ENCODE measurements at regions not wholly inside any gene's neighbourhood (a gene's known extent, or its start where the extent isn't known, plus 50 kb on each side); places are given as distances from the start of the nearest gene placed in this dataset.

- no peak for DNase-seq
- 81 to 89% (median 87%) methylated on average over 12 to 13 of the region's 13 CpGs for WGBS, 5 donors
- no peaks in the 10 kb centered on the region for H3K9me3 ChIP-seq
Observed at GRCh38 chr2:11097038-11097720, 58.1 kb upstream of the SLC66A3 start.

GRCh38 chr2:11097854-11098387, 57.3 kb upstream of the SLC66A3 start:
- TF ChIP-seq POLR2A (IDR thresholded peaks at IDR 0.05) (no peak), POLR2AphosphoS5 (IDR thresholded peaks at IDR 0.05) (no peak), CTCF (IDR thresholded peaks at IDR 0.05 in 8 of 11, conservative IDR thresholded peaks at IDR 0.05 in 3 of 11) (no peak)
- no peak overlapping the region for H3K4me3 ChIP-seq
- intact Hi-C loops (cut with DNase I; ENCODE audit: low total_unique reads), result no loop called here
- no peaks in the 10 kb centered on the region for H3K36me3 ChIP-seq
- DNase-seq, result no peak
- no peaks in the 10 kb centered on the region for H3K9me3 ChIP-seq
- WGBS, 5 donors, result 81 to 89% (median 84%) methylated on average over 13 of the region's 13 CpGs
- peaks cover 0 to 6% (median 0%) of the 10 kb centered on the region in 7 donors for H3K27me3 ChIP-seq (replicated peaks in 1 of 7)
- no peak overlapping the region for H3K27ac ChIP-seq
- peaks cover 0 to 1% (median 0%) of the 10 kb centered on the region in 6 donors for H3K4me1 ChIP-seq

More at GRCh38 chr2:11097038-11097720, 58.1 kb upstream of the SLC66A3 start:
- intact Hi-C loops (cut with DNase I; ENCODE audit: low total_unique reads), result no loop called here
- no peaks in the 10 kb centered on the region for H3K4me1 ChIP-seq
- H3K27me3 ChIP-seq (replicated peaks in 1 of 7), result peaks cover 0 to 5% (median 0%) of the 10 kb centered on the region in 7 donors
- no peak for TF ChIP-seq POLR2AphosphoS5 (IDR thresholded peaks at IDR 0.05)
- TF ChIP-seq POLR2A (IDR thresholded peaks at IDR 0.05), result no peak
- no peak for TF ChIP-seq CTCF (IDR thresholded peaks at IDR 0.05 in 8 of 11, conservative IDR thresholded peaks at IDR 0.05 in 3 of 11)
- H3K27ac ChIP-seq, result no peak overlapping the region
- H3K36me3 ChIP-seq, result no peaks in the 10 kb centered on the region
- no peak overlapping the region for H3K4me3 ChIP-seq

- WGBS, 5 donors, result 90 to 95% (median 92%) methylated on average over 14 of the region's 14 CpGs
- intact Hi-C loops (cut with DNase I; ENCODE audit: low total_unique reads), result no loop called here
Observed at GRCh38 chr2:11099122-11100065, 55.9 kb upstream of the SLC66A3 start.

More at GRCh38 chr2:11099122-11100065, 55.9 kb upstream of the SLC66A3 start:
- Histone ChIP-seq H3K36me3 (no peaks in the 10 kb centered on the region), H3K27ac (no peak overlapping the region), H3K27me3 (replicated peaks in 1 of 7) (peaks cover 0 to 12% (median 0%) of the 10 kb centered on the region in 7 donors), H3K9me3 (no peaks in the 10 kb centered on the region), H3K4me1 (peaks cover 0 to 9% (median 0%) of the 10 kb centered on the region in 6 donors), H3K4me3 (no peak overlapping the region)
- peak; percentile 47 for DNase-seq
- TF ChIP-seq CTCF (IDR thresholded peaks at IDR 0.05 in 8 of 11, conservative IDR thresholded peaks at IDR 0.05 in 3 of 11) (no peak), POLR2A (IDR thresholded peaks at IDR 0.05) (no peak), POLR2AphosphoS5 (IDR thresholded peaks at IDR 0.05) (no peak)
